B cell (primary cell): ENCODE measurements at regions not wholly inside any gene's neighbourhood (a gene's known extent, or its start where the extent isn't known, plus 50 kb on each side); places are given as distances from the start of the nearest gene placed in this dataset.

Experiments used
- ATAC-seq: fragments of 200-7000 bp; cut with Tn5 transposase; one replicate; pipeline ENCODE4 v1.10.0; 2021; ENCODE audit warnings: low read depth, mild to moderate bottlenecking, moderate number of reproducible peaks, moderate library complexity
- CTCF ChIA-PET: fragments of 350-600 bp; sonication (Branson Sonifier 250); formaldehyde crosslinking; loops from one replicate; lab custom pipeline; 2021; ENCODE audit warnings: antibody characterized with exemption, inconsistent platforms; lab: Charles Lee
- POLR2A ChIA-PET: fragments of 350-600 bp; sonication (Branson Sonifier 250); formaldehyde crosslinking; loops from one replicate; lab custom pipeline; 2021; ENCODE audit warnings: antibody characterized with exemption; lab: Charles Lee
- DNase-seq: peaks from one replicate; pipeline ENCODE4 v3.0.0; 2013
- H2AFZ ChIP-seq: 2 replicates; pipeline ENCODE4 v1.6.1; 2012; ENCODE audit warnings: mild to moderate bottlenecking, low read depth, low read length; ENCODE audit not compliant: insufficient read depth, poor library complexity, severe bottlenecking
- H3K27ac ChIP-seq, 2 donors: 1 replicate in 1 of 2; 2 replicates in 1 of 2; pipeline ENCODE4 v1.5.1; 2012 to 2013; ENCODE audit warnings: low read length in 2 of 2, mild to moderate bottlenecking in 2 of 2, moderate library complexity in 1 of 2
- H3K27me3 ChIP-seq, 4 experiments: fragments of 200-600 bp in 1 of 4; sonication (generic) in 1 of 4; replicated peaks in 1 of 4; 1 replicate in 2 of 4; 2 replicates in 2 of 4; pipeline versions ENCODE4 v1.6.1 to v1.7.0; 2013 to 2016; ENCODE audit warnings: low read length in 3 of 4, mild to moderate bottlenecking in 2 of 4, mixed read lengths in 1 of 4, moderate library complexity in 1 of 4; ENCODE audit not compliant: insufficient read depth in 4 of 4, control insufficient read depth in 3 of 4; ENCODE audit errors: control extremely low read depth in 1 of 4
- H3K36me3 ChIP-seq, 2 experiments: replicated peaks in 1 of 2; 1 replicate in 1 of 2; 2 replicates in 1 of 2; pipeline versions ENCODE4 v1.6.1 to v1.7.1; 2013; ENCODE audit warnings: low read length in 1 of 2; ENCODE audit not compliant: insufficient read depth in 2 of 2, control insufficient read depth in 1 of 2; ENCODE audit errors: control extremely low read depth in 1 of 2, extremely low read depth in 1 of 2
- H3K4me1 ChIP-seq, 2 donors: fragments of 200-600 bp in 1 of 2; sonication (generic) in 1 of 2; 1 replicate in 1 of 2; 2 replicates in 1 of 2; pipeline versions ENCODE4 v1.5.1 to v1.6.1; 2013 to 2017; ENCODE audit warnings: low read length in 2 of 2; ENCODE audit not compliant: control insufficient read depth in 2 of 2, insufficient read depth in 2 of 2
- H3K4me2 ChIP-seq: replicated peaks from 2 replicates; pipeline ENCODE3; 2012; ENCODE audit warnings: mild to moderate bottlenecking, low read depth, low read length; ENCODE audit not compliant: poor library complexity, severe bottlenecking
- H3K4me3 ChIP-seq, 5 experiments: fragments of 200-600 bp in 1 of 5; sonication (generic) in 1 of 5; 1 replicate in 3 of 5; 2 replicates in 2 of 5; pipeline versions ENCODE4 v1.5.1 to v1.7.0; 2011 to 2016; ENCODE audit warnings: low read length in 4 of 5, mild to moderate bottlenecking in 4 of 5, low read depth in 2 of 5, control low read depth in 1 of 5, moderate library complexity in 1 of 5; ENCODE audit not compliant: insufficient read depth in 1 of 5; ENCODE audit errors: control extremely low read depth in 1 of 5, extremely low read depth in 1 of 5
- H3K79me2 ChIP-seq: fragments of 200-600 bp; sonication (generic); one replicate; pipeline ENCODE4 v1.6.0; 2016; ENCODE audit warnings: low read length; ENCODE audit not compliant: control insufficient read depth, insufficient read depth
- H3K9ac ChIP-seq: fragments of 200-600 bp; sonication (generic); 2 replicates; pipeline ENCODE4 v1.6.1; 2017; ENCODE audit warnings: mild to moderate bottlenecking, low read length, moderate library complexity
- H3K9me3 ChIP-seq, 3 donors: one replicate each; pipeline versions ENCODE4 v1.6.1 to v1.7.1; 2013; ENCODE audit warnings: low read length in 2 of 3; ENCODE audit not compliant: control insufficient read depth in 2 of 3, insufficient read depth in 1 of 3; ENCODE audit errors: control extremely low read depth in 1 of 3
- H4K20me1 ChIP-seq: 2 replicates; pipeline ENCODE4 v1.6.0; 2012; ENCODE audit warnings: mild to moderate bottlenecking, low read length; ENCODE audit not compliant: insufficient read depth, control insufficient read depth, poor library complexity, severe bottlenecking
- H3K27ac Mint-ChIP-seq: one replicate; pipeline ENCODE4 v1.8.0; 2021; ENCODE audit warnings: mixed read lengths
- H3K27me3 Mint-ChIP-seq: one replicate; pipeline ENCODE4 v1.8.0; 2021; ENCODE audit warnings: mixed read lengths
- H3K4me1 Mint-ChIP-seq: one replicate; pipeline ENCODE4 v1.8.0; 2021; ENCODE audit warnings: mixed read lengths
- H3K4me3 Mint-ChIP-seq: one replicate; pipeline ENCODE4 v1.8.0; 2021; ENCODE audit warnings: mixed read lengths
- H3K9me3 Mint-ChIP-seq: one replicate; pipeline ENCODE4 v1.8.0; 2022; ENCODE audit warnings: mixed read lengths; ENCODE audit not compliant: insufficient read depth
- EZH2 ChIP-seq: IDR thresholded peaks from 2 replicates; pipeline ENCODE4 v1.6.1; 2012; ENCODE audit warnings: borderline replicate concordance, low read depth, mild to moderate bottlenecking, moderate library complexity, low read length; ENCODE audit not compliant: insufficient read depth, poor library complexity, severe bottlenecking
- WGBS: methylation state at CpG from one replicate; pipeline ENCODE4 v1.1.5; 2013; ENCODE audit warnings: missing lambda C conversion rate; ENCODE audit not compliant: insufficient coverage; 5-methylcytosine and 5-hydroxymethylcytosine counted together
- intact Hi-C: fragments of 100-400 bp; cut with micrococcal nuclease; formaldehyde crosslinking; loops from one replicate; pipeline ENCODE4 v1.10.0; 2022
- TF ChIP-seq, protein P1 (sequence below): fragments of 200-600 bp; IDR thresholded peaks from one replicate; pipeline ENCODE4 v1.8.0; 2022; ENCODE audit warnings: antibody characterized with exemption, mild to moderate bottlenecking

DNA sequence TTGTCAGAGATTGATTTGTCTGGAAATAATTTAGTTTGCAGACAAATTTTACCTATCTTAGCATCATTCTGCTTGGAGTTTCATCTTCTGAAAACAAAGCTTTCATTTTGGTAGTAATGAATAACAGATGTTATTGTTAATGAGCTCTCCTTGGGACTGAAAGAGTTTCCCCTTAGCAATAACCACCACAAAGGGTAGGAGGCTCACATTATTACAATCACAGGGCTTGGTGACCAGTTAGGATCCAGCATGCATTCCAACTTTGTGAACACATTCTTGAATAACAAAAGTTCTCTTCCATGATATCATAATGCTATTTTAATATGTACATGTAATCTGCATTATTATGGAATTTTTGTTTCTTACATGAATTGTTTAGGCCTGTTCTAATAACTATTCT lies 148.8 kb upstream of the VWC2 start:
- H3K9me3 Mint-ChIP-seq, result peaks cover 3% of the 10 kb centered on the region
- H3K36me3 ChIP-seq, result no peaks in the 10 kb centered on the region
- H3K4me2 ChIP-seq, result no peak overlapping the region
- TF ChIP-seq, protein P1, sequence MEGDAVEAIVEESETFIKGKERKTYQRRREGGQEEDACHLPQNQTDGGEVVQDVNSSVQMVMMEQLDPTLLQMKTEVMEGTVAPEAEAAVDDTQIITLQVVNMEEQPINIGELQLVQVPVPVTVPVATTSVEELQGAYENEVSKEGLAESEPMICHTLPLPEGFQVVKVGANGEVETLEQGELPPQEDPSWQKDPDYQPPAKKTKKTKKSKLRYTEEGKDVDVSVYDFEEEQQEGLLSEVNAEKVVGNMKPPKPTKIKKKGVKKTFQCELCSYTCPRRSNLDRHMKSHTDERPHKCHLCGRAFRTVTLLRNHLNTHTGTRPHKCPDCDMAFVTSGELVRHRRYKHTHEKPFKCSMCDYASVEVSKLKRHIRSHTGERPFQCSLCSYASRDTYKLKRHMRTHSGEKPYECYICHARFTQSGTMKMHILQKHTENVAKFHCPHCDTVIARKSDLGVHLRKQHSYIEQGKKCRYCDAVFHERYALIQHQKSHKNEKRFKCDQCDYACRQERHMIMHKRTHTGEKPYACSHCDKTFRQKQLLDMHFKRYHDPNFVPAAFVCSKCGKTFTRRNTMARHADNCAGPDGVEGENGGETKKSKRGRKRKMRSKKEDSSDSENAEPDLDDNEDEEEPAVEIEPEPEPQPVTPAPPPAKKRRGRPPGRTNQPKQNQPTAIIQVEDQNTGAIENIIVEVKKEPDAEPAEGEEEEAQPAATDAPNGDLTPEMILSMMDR, result no peak
- TF ChIP-seq EZH2, result no peak
- H2AFZ ChIP-seq, result no peak overlapping the region
- no peak overlapping the region for H3K9ac ChIP-seq
- H3K79me2 ChIP-seq, result no peaks in the 10 kb centered on the region
- no peak overlapping the region for H3K27ac ChIP-seq
- H3K4me3 Mint-ChIP-seq, result no peak overlapping the region
- DNase-seq (no peak), ATAC-seq (no peak)
- intact Hi-C loops, result no loop called here
- H3K4me1 ChIP-seq, result no peaks in the 10 kb centered on the region
- H3K27ac Mint-ChIP-seq, result no peak overlapping the region
- no peak overlapping the region for H3K4me3 ChIP-seq
- no peaks in the 10 kb centered on the region for H3K4me1 Mint-ChIP-seq
- CTCF ChIA-PET, result no interaction called here
- H3K9me3 ChIP-seq, result peaks cover 0 to 2% (median 0%) of the 10 kb centered on the region in 3 donors
- H3K27me3 ChIP-seq, result no peaks in the 10 kb centered on the region
- no peaks in the 10 kb centered on the region for H4K20me1 ChIP-seq
- POLR2A ChIA-PET, result no interaction called here
- no peaks in the 10 kb centered on the region for H3K27me3 Mint-ChIP-seq

DNA sequence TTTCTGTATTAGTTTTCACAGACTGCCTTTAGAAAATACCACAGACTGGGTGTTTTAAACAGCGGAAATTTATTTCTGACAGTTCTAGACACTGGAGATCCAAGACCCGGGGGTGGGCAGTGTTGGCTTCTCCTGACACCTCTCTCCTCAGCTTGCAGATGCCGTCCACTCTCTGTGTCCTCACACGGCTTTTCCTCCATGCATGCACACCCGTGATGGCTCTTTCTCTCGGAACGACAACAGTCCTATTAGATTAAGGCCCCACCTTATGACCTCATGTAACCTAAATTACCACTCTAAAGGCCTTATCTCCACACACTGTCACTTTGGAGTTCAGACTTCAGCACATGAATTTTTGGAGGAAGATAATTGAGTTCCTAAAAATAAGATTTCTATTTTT lies 142.9 kb upstream of the VWC2 start:
- POLR2A ChIA-PET, result no interaction called here
- Histone ChIP-seq H4K20me1 (no peaks in the 10 kb centered on the region), H3K4me3 (no peak overlapping the region), H3K27ac (no peak overlapping the region), H2AFZ (no peak overlapping the region), H3K4me2 (no peak overlapping the region), H3K9me3 (no peaks in the 10 kb centered on the region), H3K27me3 (no peaks in the 10 kb centered on the region), H3K36me3 (no peaks in the 10 kb centered on the region), H3K79me2 (no peaks in the 10 kb centered on the region), H3K9ac (no peak overlapping the region), H3K4me1 (no peaks in the 10 kb centered on the region)
- Mint-ChIP-seq H3K4me3 (no peak overlapping the region), H3K27ac (no peak overlapping the region), H3K27me3 (no peaks in the 10 kb centered on the region), H3K9me3 (no peaks in the 10 kb centered on the region), H3K4me1 (no peaks in the 10 kb centered on the region)
- no peak for DNase-seq
- no peak for ATAC-seq
- intact Hi-C loops, result no loop called here
- TF ChIP-seq EZH2, result no peak
- TF ChIP-seq, protein P1, result no peak
- WGBS, result 92% methylated on average over 7 of the region's 7 CpGs
- CTCF ChIA-PET, result no interaction called here
